Natural killer cell (primary cell): ENCODE measurements at regions not wholly inside any gene's neighbourhood (a gene's known extent, or its start where the extent isn't known, plus 50 kb on each side); places are given as distances from the start of the nearest gene placed in this dataset.
"Not testable (repeated sequence)": the region's sequence is repeated elsewhere in the genome, so short reads cannot be mapped to it uniquely, and the experiment has no call there.

Source experiments
- ATAC-seq, 3 donors: fragments of 150-1000 bp in 2 of 3; fragments of 200-7000 bp in 1 of 3; cut with Tn5 transposase; 1 replicate in 1 of 3; 2 replicates in 2 of 3; pipeline ENCODE4 v1.10.0; 2021; ENCODE audit warnings: mild to moderate bottlenecking in 2 of 3, moderate library complexity in 2 of 3
- DNase-seq, 2 donors: peaks; one replicate each; pipeline versions ENCODE4 v3.0.0 to v3.0.0-alpha.2; 2013 to 2021; ENCODE audit warnings: mixed read lengths in 1 of 2
- H3K27ac ChIP-seq: one replicate; pipeline ENCODE4 v1.5.1; 2013; ENCODE audit warnings: mild to moderate bottlenecking, low read length
- H3K27me3 ChIP-seq: one replicate; pipeline ENCODE4 v1.6.1; 2013; ENCODE audit warnings: low read length; ENCODE audit not compliant: control insufficient read depth, insufficient read depth
- H3K36me3 ChIP-seq: one replicate; pipeline ENCODE4 v1.6.1; 2013; ENCODE audit warnings: low read length; ENCODE audit not compliant: control insufficient read depth, insufficient read depth
- H3K4me1 ChIP-seq: one replicate; pipeline ENCODE4 v1.6.1; 2013; ENCODE audit warnings: low read length; ENCODE audit not compliant: control insufficient read depth, insufficient read depth
- H3K4me3 ChIP-seq: one replicate; pipeline ENCODE4 v1.5.1; 2013; ENCODE audit warnings: low read length
- H3K9me3 ChIP-seq: one replicate; pipeline ENCODE4 v1.6.1; 2013; ENCODE audit warnings: low read length; ENCODE audit not compliant: control insufficient read depth, insufficient read depth
- H3K27ac Mint-ChIP-seq, 2 donors: one replicate each; pipeline ENCODE4 v1.8.0; 2022; ENCODE audit warnings: mild to moderate bottlenecking in 2 of 2, mixed read lengths in 2 of 2, moderate library complexity in 1 of 2
- H3K27me3 Mint-ChIP-seq, 2 donors: one replicate each; pipeline ENCODE4 v1.8.0; 2022; ENCODE audit warnings: low read depth in 2 of 2, mixed read lengths in 2 of 2
- H3K36me3 Mint-ChIP-seq: one replicate; pipeline ENCODE4 v1.8.0; 2022; ENCODE audit warnings: mixed read lengths
- H3K4me1 Mint-ChIP-seq, 2 donors: one replicate each; pipeline ENCODE4 v1.8.0; 2022; ENCODE audit warnings: mixed read lengths in 2 of 2
- H3K4me3 Mint-ChIP-seq: one replicate; pipeline ENCODE4 v1.8.0; 2022; ENCODE audit warnings: mild to moderate bottlenecking, moderate library complexity, mixed read lengths
- H3K9me3 Mint-ChIP-seq, 2 donors: one replicate each; pipeline ENCODE4 v1.8.0; 2022; ENCODE audit warnings: mixed read lengths in 2 of 2
- CTCF ChIP-seq: fragments of 200-600 bp; IDR thresholded peaks from one replicate; pipeline ENCODE4 v1.8.0; 2022; ENCODE audit warnings: antibody characterized with exemption
- WGBS: methylation state at CpG from one replicate; pipeline ENCODE4 v1.1.7; 2013; ENCODE audit warnings: missing lambda C conversion rate; ENCODE audit not compliant: insufficient coverage; 5-methylcytosine and 5-hydroxymethylcytosine counted together
- intact Hi-C: fragments of 100-400 bp; cut with micrococcal nuclease; formaldehyde crosslinking; loops from one replicate; pipeline ENCODE4 v1.14.2; 2022

DNA sequence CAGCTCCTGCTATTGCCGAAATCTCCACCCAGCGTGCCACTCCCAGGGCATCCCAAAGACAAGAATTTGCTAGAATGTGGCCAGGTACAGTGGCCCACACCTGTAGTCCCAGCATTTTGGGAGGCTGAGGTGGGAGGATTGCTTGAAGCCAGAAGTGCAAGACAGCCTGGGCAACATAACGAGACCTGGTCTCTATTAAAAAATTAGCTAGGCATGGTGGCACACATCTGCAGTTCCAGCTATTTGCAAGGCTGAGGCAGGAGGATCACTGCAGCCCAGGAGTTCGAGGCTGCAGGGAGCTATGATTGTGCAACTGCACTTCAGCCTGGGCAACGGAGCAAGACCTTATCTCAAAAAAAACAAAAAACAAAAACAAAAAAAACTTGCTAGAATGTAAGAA, 73.3 kb upstream of the LYZL2 start:
- intact Hi-C loops: no loop called here
- H3K27ac ChIP-seq: peak overlapping the region; percentile 92
- 76% methylated on average over 5 of the region's 5 CpGs for WGBS
- H3K4me3 Mint-ChIP-seq: no peak overlapping the region
- H3K4me1 Mint-ChIP-seq: peaks cover 33 to 50% of the 10 kb centered on the region in 2 donors
- ATAC-seq (no peak), DNase-seq (no peak)
- TF ChIP-seq CTCF: no peak
- no peaks in the 10 kb centered on the region for H3K27me3 ChIP-seq
- H3K4me3 ChIP-seq: no peak overlapping the region
- no peaks in the 10 kb centered on the region for H3K36me3 ChIP-seq
- H3K4me1 ChIP-seq: peaks cover 48% of the 10 kb centered on the region
- H3K9me3 ChIP-seq: no peaks in the 10 kb centered on the region
- H3K9me3 Mint-ChIP-seq: no peaks in the 10 kb centered on the region
- H3K27ac Mint-ChIP-seq: peak overlapping the region; percentile 90 to 92
- H3K36me3 Mint-ChIP-seq: no peaks in the 10 kb centered on the region
- H3K27me3 Mint-ChIP-seq: no peaks in the 10 kb centered on the region

- Histone ChIP-seq H3K4me3 (peak overlapping the region; percentile 33), H3K36me3 (no peaks in the 10 kb centered on the region), H3K27me3 (no peaks in the 10 kb centered on the region), H3K4me1 (peaks cover 54% of the 10 kb centered on the region), H3K27ac (peak overlapping the region; percentile 92), H3K9me3 (no peaks in the 10 kb centered on the region)
- DNase-seq (peak; percentile 50 to 87), ATAC-seq (peak; percentile 82 to 87 (median 87))
- no peak for TF ChIP-seq CTCF
- 4% methylated on average over 10 of the region's 13 CpGs for WGBS
- Mint-ChIP-seq H3K4me1 (peaks cover 39 to 52% of the 10 kb centered on the region in 2 donors), H3K27ac (peak overlapping the region; percentile 90 to 92), H3K27me3 (no peaks in the 10 kb centered on the region), H3K4me3 (peak overlapping the region; percentile 80), H3K36me3 (no peaks in the 10 kb centered on the region), H3K9me3 (no peaks in the 10 kb centered on the region)
- intact Hi-C loops: loop anchor here (1.0 kb wide), 1 partner anchor 1059 kb away; no protein-coding TSS in a partner anchor
Observed at GRCh38 chr10:30701451-30702173, 72.1 kb upstream of the LYZL2 start.

DNA sequence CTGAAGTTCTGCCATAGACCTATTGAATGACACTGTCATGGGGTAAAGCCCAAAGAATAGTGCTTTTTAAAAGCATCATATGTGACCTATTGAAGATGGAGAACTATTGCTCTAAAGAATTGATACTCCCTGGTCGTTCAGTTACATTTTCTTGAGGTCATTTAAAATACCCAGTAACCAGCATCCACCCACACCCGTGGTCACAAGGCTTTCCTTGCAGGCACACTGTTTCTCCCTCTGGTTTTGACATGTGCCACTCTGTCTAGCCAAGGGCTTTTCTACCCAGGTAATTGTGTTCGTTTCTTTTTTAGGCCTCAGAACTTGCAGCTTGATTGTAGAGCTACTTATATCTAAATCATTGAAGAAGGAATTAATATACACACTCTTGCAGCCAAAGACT, 68.3 kb upstream of the LYZL2 start:
- H3K27me3 Mint-ChIP-seq: peaks cover 0 to 2% of the 10 kb centered on the region in 2 donors
- Histone ChIP-seq H3K27me3 (no peaks in the 10 kb centered on the region), H3K27ac (no peak overlapping the region), H3K36me3 (no peaks in the 10 kb centered on the region), H3K4me3 (no peak overlapping the region), H3K9me3 (no peaks in the 10 kb centered on the region), H3K4me1 (peaks cover 34% of the 10 kb centered on the region)
- peaks cover 28 to 31% of the 10 kb centered on the region in 2 donors for H3K4me1 Mint-ChIP-seq
- no peak overlapping the region for H3K27ac Mint-ChIP-seq
- DNase-seq (no peak), ATAC-seq (no peak)
- H3K36me3 Mint-ChIP-seq: no peaks in the 10 kb centered on the region
- intact Hi-C loops: no loop called here
- no peaks in the 10 kb centered on the region for H3K9me3 Mint-ChIP-seq
- H3K4me3 Mint-ChIP-seq: no peak overlapping the region
- TF ChIP-seq CTCF: no peak
- WGBS: 35% methylated on average over 2 of the region's 3 CpGs

DNA sequence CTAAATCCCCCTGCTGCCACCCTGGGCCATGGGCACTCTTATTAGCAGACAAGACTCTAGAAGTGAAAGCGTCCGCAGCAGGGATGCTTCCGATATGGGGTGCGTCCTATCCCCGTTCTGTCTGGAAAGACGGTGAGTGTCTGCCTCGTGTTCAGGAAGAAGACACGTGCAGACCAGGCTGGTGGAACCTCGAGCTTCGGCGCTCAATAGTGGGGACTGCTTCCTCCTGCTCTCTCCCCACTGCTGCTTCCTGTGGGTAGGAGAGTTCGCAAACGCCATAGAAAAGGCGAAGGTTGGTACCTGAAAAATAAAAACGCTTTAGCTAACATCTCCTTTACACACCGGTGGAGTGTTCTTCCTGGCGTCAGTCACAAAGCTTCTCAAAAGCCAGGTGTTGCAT, 67.7 kb upstream of the LYZL2 start:
- peaks cover 22 to 25% of the 10 kb centered on the region in 2 donors for H3K4me1 Mint-ChIP-seq
- H3K4me3 ChIP-seq, H3K9me3 ChIP-seq, H3K36me3 Mint-ChIP-seq, intact Hi-C loops, H3K27ac ChIP-seq, ATAC-seq, H3K9me3 Mint-ChIP-seq, H3K4me3 Mint-ChIP-seq, H3K27me3 Mint-ChIP-seq, H3K27ac Mint-ChIP-seq, H3K36me3 ChIP-seq, H3K27me3 ChIP-seq: not testable (repeated sequence)
- peak in 1 of 2 donors; percentile 37 for DNase-seq
- 29% methylated on average over 8 of the region's 17 CpGs for WGBS
- H3K4me1 ChIP-seq: peaks cover 28% of the 10 kb centered on the region

DNA sequence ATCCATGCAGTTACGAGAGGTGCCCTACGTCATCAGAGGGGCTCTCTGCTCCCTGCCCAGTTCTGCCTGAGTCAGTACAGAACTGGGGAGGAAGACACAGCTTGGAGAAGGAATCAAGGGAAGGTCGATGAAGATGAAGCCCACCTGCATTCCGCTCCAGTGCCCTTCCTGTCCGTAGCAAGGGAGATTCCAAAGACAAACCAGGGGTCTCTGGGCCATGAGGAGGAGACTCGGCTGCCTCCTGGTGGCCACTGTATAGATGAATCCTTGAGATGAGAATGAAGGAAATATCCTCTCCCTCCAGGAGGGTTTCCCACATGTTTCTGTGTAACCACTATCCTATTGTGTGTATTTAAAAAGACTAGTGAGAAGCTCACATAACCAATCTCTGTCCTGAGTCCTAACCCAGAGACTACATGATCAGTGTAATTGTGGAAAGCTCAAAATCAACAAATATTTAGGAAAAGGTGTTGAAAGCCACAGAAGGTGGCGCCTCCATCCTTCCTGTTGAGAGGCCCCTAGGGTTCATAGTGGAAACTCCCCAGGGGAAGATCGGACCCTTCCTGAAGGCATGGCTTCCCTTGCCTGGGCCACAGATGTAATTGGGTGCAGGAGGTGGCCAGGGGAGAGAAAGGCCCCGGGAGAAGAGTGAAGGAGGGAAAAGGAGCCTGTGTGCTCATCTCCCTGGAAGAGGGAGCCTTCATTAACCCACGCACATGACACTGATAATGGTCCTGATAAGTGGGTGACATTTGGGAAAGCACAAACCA, 67.0 kb upstream of the LYZL2 start:
- H3K4me3 ChIP-seq, H3K27ac ChIP-seq, ATAC-seq, H3K36me3 Mint-ChIP-seq, H3K36me3 ChIP-seq, H3K9me3 ChIP-seq, H3K9me3 Mint-ChIP-seq, H3K27ac Mint-ChIP-seq, H3K27me3 ChIP-seq, H3K27me3 Mint-ChIP-seq, intact Hi-C loops, H3K4me3 Mint-ChIP-seq, DNase-seq: not testable (repeated sequence)
- peaks cover 22% of the 10 kb centered on the region for H3K4me1 ChIP-seq
- WGBS: 78% methylated on average over 7 of the region's 10 CpGs
- H3K4me1 Mint-ChIP-seq: peaks cover 20 to 21% of the 10 kb centered on the region in 2 donors
